Right atrium auricular region (tissue), 2 donors: ENCODE measurements at regions not wholly inside any gene's neighbourhood (a gene's known extent, or its start where the extent isn't known, plus 50 kb on each side); places are given as distances from the start of the nearest gene placed in this dataset.

Experiments
- DNase-seq: peaks from one replicate; pipeline ENCODE4 v3.0.0-alpha.2; 2019; ENCODE audit warnings: low spot score
- H3K27ac ChIP-seq, 2 donors: fragments of 200-600 bp; sonication (generic); 1 replicate in 1 of 2; 2 replicates in 1 of 2; pipeline ENCODE4 v1.5.1; 2016 to 2019
- H3K27me3 ChIP-seq, 2 donors: fragments of 200-600 bp; sonication (generic); one replicate each; pipeline versions ENCODE4 v1.5.1 to v1.6.0; 2017 to 2019
- H3K36me3 ChIP-seq: fragments of 200-600 bp; sonication (generic); one replicate; pipeline ENCODE4 v1.5.1; 2016
- H3K4me1 ChIP-seq, 2 donors: fragments of 200-600 bp; sonication (generic); one replicate each; pipeline versions ENCODE4 v1.5.1 to v1.6.0; 2017 to 2019
- H3K4me3 ChIP-seq, 2 donors: fragments of 200-600 bp; sonication (generic); 1 replicate in 1 of 2; 2 replicates in 1 of 2; pipeline ENCODE4 v1.5.1; 2017 to 2019; ENCODE audit warnings: mild to moderate bottlenecking in 1 of 2, moderate library complexity in 1 of 2
- H3K9me3 ChIP-seq, 2 donors: fragments of 200-600 bp; sonication (generic); one replicate each; pipeline ENCODE4 v1.5.1; 2019
- CTCF ChIP-seq, 2 donors: fragments of 200-600 bp; sonication (generic); IDR thresholded peaks; one replicate each; pipeline ENCODE4 v1.5.1; 2019; ENCODE audit warnings: antibody characterized with exemption in 2 of 2

GRCh38 chr5:87570366-87570765 lies 157.6 kb upstream of the CCNH start:
- DNase-seq, result no peak
- TF ChIP-seq CTCF (IDR thresholded peaks at IDR 0.05), result no peak

DNA sequence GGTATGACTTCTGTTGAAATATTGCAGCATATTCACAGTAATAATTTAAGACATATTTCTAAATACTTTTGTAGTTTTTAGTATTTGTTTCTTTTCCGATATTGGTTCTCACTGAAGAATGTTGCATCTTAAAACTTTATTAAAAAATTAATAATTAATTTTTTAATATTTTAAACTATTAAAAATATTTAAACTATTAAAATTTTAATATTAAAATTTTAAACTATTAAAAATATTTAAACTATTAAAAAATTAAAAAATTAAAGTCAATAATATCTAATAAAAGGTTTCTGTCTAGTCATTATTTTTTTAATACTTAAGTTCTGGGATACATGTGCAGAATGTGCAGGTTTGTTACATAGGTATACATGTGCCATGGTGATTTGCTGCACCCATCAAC lies 149.3 kb upstream of the CCNH start:
- Histone ChIP-seq H3K4me1 (no peaks in the 10 kb centered on the region), H3K36me3 (no peaks in the 10 kb centered on the region), H3K27me3 (no peaks in the 10 kb centered on the region), H3K4me3 (no peak overlapping the region), H3K27ac (no peak overlapping the region), H3K9me3 (no peaks in the 10 kb centered on the region)
- no peak for DNase-seq
- no peak for TF ChIP-seq CTCF (IDR thresholded peaks at IDR 0.05)

More at GRCh38 chr5:87570366-87570765, 157.6 kb upstream of the CCNH start:
- H3K4me3 ChIP-seq, result no peak overlapping the region
- no peaks in the 10 kb centered on the region for H3K36me3 ChIP-seq
- H3K27me3 ChIP-seq, result no peaks in the 10 kb centered on the region
- no peak overlapping the region for H3K27ac ChIP-seq
- no peaks in the 10 kb centered on the region for H3K9me3 ChIP-seq
- H3K4me1 ChIP-seq, result no peaks in the 10 kb centered on the region

DNA sequence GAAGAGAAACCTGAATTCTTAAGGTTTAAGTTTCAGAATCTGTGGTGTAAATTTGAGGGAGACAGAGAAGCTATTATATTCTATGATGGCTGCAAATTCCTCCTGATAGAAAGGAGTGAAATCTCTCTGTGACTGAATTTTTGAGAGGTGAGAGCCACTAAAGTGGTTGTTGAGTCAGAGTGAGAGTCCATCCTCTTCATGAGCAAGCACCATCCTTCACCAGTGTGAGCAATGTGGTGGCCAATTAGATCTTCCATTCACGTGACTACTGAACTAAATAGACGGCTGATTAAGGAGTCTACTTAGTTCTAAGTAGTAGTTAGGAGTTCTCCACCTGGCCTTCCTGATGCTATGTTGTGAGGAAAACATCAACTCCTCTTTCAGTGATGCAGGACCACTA lies 147.8 kb upstream of the CCNH start:
- Histone ChIP-seq H3K36me3 (no peaks in the 10 kb centered on the region), H3K27ac (no peak overlapping the region), H3K27me3 (no peaks in the 10 kb centered on the region), H3K9me3 (no peaks in the 10 kb centered on the region), H3K4me3 (no peak overlapping the region), H3K4me1 (no peaks in the 10 kb centered on the region)
- no peak for DNase-seq
- TF ChIP-seq CTCF (IDR thresholded peaks at IDR 0.05), result no peak

DNA sequence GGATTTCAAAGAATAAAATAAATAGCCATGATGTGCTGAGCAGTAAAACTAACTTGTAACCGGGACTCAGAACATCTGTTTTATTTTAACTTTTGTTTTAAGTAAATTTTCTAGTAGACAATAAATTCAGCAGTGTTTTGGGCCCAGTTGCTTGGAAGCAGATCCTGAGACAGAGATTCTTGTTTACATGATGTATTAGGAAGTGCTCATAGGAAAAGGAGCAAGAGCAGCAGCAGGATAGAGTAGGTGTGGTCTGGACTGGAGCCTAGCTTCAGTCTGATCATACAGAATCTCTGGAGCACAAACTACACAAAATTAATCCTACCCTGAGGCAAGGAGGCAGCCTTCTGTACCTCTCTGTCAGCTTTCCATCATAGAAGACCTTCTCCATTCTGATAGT lies 139.2 kb upstream of the CCNH start:
- no peaks in the 10 kb centered on the region for H3K36me3 ChIP-seq
- TF ChIP-seq CTCF (IDR thresholded peaks at IDR 0.05), result no peak

GRCh38 chr5:87541676-87542075 lies 128.9 kb upstream of the CCNH start:
- Histone ChIP-seq H3K36me3 (no peaks in the 10 kb centered on the region), H3K4me1 (no peaks in the 10 kb centered on the region), H3K27me3 (no peaks in the 10 kb centered on the region), H3K9me3 (no peaks in the 10 kb centered on the region), H3K4me3 (no peak overlapping the region), H3K27ac (no peak overlapping the region)
- no peak for TF ChIP-seq CTCF (IDR thresholded peaks at IDR 0.05)
- no peak for DNase-seq

More for the DNA sequence above, 139.2 kb upstream of the CCNH start:
- Histone ChIP-seq H3K9me3 (no peaks in the 10 kb centered on the region), H3K4me3 (no peak overlapping the region), H3K4me1 (no peaks in the 10 kb centered on the region), H3K27ac (no peak overlapping the region), H3K27me3 (no peaks in the 10 kb centered on the region)
- no peak for DNase-seq

- DNase-seq, result no peak
- no peaks in the 10 kb centered on the region for H3K9me3 ChIP-seq
- no peak overlapping the region for H3K27ac ChIP-seq
- no peaks in the 10 kb centered on the region for H3K36me3 ChIP-seq
- no peak overlapping the region for H3K4me3 ChIP-seq
- no peak for TF ChIP-seq CTCF (IDR thresholded peaks at IDR 0.05)
- no peaks in the 10 kb centered on the region for H3K4me1 ChIP-seq
- H3K27me3 ChIP-seq, result no peaks in the 10 kb centered on the region
These were observed 128.3 kb upstream of the CCNH start for GRCh38 chr5:87541033-87541432.
